IPS DF 4.7 (cell line): ENCODE measurements at regions not wholly inside any gene's neighbourhood (a gene's known extent, or its start where the extent isn't known, plus 50 kb on each side); places are given as distances from the start of the nearest gene placed in this dataset.

Experiments used
- DNase-seq: peaks from one replicate; pipeline ENCODE4 v3.0.0-alpha.2; 2013; ENCODE audit warnings: low spot score; ENCODE audit errors: extremely low read depth

DNA sequence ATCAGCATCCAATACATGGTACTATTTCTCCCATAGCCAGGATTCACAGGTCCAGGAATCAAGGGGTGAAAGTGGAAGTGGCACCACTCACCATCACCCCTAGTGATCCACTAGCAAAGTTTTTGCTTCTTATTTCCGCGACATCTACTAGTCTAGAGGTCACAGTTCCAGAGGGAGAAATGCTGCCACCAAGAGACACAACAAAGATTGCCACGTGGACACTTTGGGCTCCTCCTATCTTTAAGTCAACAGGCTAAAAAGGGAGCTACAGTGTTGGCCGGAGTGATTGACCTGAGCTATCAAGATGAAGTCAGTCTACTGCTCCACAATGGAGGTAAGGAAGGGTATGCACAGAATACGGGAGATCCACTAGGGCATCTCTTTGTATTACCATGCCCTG, 178.2 kb downstream of the AKR1D1 start:
- no peak for DNase-seq

DNA sequence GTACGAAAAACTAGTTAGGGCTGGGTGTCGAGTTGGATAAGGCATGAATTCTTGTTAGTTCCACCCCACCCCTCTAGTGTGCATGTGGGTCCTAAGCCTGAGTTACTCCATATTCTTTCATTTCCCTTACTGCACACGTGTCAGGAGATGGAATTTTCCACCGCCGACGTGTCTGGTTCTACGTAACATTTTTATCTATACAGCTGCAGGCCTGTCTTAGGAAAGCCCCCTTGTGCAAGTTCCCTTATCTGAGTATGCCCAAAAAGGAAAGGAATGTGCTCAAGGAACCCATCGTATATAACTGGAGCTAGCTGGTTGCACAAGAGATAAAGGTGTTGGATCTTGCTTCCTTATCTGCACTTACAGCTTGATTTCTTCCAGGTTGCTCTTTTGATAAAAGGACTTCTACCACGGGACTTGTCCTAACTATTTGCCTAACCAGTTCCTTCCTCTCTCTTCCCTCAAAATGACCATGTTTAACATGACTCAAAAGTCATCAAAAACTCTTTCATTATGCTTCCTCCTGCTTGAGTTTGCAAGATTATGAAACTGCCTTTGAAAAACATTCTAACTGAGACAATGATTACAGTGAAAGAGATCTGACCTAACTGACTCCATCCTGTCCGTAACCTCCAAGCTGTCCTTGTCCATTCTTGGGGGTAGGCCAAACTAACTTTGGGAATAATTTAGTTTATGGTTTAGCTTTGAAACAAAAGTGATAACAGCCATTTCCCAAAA, 181.4 kb downstream of the AKR1D1 start:
- DNase-seq, result no peak

DNA sequence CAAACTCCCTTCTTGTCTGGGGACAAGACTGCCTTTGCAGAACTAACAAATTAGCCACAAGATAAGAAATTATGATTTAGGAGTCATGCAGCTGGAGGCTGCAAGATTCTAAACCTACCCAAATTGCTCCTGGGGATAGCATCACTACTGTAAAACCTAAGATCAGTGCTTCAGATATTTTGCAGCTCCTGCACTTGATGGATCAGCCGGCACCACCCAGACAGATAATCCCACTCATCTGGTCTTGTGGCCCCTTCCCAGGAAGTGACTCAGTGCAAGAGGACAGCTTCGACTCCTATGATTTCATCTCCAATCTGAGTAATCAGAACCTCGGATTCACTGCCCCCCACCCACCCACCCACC, 181.9 kb downstream of the AKR1D1 start:
- DNase-seq, result no peak

DNA sequence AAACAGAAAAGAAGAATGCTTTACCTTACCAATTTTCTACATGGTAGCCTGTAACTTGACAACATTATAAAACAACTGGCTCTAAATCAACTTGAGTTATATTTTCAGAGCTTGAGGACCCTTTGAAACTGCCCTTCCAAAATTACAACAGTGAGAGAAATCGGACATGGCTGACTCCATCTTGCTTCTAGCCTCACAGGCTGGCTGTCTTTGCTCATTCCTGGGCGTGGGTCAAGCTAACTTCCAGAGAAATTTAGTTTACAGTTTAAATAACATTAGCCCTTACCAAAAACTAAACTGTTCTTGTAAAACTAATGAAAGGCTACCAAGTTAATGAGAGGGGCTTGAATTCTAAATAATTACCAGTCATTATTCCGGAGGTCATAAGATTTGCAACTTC, 183.4 kb downstream of the AKR1D1 start:
- DNase-seq, result no peak

DNA sequence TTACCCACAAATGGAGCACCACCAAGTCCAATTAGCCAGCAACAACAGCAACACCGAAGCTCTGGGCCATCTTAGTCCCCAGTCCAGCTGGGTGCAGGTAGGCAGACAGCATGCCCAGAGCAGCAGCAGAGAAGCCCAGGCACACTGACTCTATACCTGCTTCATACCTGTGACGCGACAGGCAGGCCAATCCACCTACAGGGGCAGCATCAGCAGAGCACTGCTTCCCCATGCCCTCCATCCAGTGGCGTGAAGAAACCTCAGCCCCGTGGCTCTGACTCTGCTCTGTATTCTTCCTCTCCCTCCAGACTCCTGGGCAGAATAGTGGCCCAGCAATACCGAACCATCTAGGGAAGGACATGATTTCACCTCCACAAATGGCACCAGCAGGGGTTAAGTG, 191.7 kb downstream of the AKR1D1 start:
- DNase-seq, result no peak

DNA sequence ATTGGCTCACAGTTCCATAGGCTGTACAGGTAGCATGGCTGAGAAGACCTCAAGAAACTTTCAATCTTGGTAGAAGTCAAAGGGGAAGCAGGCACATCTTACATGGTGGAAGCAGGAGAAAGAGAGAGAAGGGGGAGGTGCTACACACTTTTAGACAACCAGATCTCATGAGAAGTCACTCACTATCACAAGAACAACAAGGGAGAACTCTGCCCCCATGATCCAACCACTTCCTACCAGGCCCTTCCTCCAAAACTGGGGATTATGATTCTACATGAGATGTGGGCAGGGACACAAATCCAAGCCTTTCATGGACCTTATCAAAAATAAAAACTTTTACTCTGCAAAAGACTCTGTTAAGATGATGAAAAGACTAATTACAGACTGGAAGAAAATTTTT, 183.2 kb upstream of the TRIM24 start:
- no peak for DNase-seq

DNA sequence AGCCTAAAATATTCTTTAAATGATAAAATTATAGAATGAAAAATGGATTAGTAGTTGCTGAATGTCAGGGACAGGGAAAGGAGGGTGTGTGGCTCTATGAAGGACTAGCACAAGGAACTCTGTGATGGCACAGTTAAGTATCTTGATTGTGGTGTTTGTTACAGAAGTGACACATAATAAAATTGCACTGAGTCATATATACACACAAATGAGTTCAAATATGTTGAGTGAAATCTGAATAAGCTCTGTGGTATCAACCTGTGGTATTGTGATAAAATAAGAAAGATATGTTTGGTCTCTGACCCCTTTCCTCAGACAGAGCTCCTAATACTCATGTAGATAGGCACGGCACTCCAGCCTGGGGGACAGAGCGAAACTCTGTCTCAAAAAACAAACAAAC, 181.5 kb upstream of the TRIM24 start:
- DNase-seq, result no peak

DNA sequence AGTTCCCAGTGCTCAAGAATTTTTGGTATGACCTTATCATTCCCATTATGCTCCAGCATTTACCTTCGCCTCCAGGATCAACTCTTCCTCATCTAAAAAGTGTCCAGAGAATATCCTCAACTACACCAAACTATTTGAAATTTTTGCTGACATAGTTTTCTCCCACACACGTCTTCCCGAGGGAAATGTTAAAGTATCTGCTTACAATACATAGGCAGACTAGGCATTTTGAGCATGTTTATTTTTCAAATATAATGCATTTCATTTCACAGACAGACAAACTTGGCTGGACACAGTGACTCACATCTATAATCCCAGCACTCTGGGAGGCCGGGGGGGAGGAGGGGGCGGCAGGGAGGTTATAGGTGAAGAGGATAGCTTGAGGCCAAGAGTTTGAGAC, 177.1 kb upstream of the TRIM24 start:
- DNase-seq, result no peak

DNA sequence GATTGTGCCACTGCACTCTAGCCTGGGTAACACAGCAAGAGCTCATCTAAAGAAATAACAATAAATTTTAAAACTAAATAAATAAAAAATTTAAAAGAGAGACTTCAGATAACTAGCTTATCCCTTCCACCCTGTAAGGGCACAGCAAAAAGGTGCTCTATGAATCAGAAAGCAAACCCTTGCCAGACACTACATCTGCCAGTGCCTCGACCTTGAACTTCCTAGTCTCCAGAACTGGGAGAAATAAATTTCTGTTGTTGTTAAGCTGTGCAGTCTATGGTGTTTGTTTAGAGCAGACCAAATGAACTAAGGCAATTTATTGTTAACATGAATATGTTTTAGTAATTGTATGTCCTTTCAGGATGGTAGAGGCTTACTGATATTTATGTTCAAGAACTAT, 174.9 kb upstream of the TRIM24 start:
- no peak for DNase-seq

DNA sequence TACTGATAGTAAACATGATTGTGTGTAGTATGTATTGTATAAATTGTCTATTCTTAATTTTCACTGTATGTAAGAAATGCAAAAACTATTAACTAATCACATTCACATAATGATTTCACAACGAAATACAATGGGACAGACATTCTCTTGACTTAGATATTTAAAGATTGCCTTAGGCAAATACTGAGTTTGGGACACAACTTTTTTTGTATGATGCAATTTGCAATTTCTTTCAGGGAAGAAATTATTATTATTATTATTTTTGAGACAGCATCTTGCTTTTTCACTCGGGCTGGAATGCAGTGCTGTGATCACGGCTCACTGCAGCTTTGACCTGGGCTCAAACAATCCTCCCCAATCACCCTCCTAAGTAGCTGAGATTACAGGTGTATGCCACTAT, 173.2 kb upstream of the TRIM24 start:
- no peak for DNase-seq

DNA sequence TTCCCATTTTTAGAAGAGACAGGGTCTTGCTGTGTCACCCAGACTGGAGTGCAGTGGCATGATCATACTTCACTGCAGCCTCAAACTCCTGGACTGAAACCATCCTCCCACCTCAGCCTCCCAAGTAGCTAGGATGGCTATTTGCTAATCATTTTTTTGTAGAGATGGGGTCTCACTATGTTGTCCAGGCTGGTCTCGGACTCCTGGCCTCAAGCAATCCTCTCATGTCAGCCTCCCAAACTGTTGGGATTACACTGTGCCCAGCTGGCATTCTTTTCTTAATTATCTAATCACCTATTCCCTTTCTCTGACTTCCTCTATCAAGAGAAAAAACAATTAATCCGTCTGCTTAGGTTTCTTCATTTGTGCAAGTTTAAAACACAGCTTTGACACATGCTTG, 172.5 kb upstream of the TRIM24 start:
- no peak for DNase-seq

DNA sequence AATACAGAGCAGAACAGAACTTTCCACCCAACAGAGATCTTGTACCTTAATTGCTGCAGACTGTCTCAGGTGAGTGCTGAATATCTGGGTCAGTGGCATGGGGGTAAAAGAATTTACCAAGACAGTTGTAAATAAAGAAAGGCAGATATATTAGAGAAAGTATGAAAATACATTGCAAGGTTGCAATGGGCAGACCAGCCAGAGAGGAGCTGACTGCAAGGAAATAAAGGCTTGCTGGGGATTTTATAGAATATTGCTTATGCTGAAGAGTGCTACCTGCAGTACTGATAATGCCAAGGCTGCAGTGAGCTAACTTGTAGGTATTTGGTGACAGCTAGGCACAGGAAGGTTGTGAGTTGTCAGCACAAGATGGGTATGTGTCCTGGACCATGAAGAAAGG, 171.0 kb upstream of the TRIM24 start:
- no peak for DNase-seq

DNA sequence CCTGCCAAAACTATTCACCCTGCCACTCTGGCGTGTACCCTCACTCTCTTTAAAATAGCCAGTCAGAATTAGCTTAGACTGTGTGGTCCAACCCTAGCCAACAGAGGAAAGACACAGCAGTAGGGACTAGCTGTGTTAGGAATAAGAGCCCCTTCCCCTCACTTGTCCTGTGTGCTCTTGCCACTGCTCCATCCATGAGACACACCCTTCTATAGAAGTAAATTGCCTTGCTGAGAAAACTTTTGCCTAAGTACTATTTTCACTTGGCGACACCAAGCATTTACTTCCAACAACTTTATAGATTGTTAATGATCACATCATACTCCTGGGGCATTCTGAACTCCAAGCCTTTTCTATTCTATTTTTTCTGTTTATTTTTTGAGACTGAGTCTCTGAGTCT, 170.2 kb upstream of the TRIM24 start:
- no peak for DNase-seq

DNA sequence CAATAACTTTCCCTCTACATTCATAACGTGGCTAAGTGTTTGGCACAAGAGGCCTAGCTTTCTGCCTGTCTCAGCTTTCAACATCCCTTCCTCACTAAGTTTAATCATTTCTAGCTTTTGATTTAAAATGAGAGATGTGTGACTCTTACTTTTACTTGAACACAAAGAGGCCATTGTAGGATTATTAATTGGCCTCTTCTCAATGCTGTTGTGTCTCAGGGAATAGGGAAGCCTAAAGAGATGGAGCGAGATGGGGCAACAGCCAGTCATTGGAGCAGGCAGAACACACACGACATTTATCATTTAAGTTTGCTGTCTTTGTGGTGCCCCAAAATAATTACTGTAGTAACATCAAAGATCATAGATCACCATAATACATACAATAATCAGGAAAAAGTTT, 167.1 kb upstream of the TRIM24 start:
- no peak for DNase-seq

DNA sequence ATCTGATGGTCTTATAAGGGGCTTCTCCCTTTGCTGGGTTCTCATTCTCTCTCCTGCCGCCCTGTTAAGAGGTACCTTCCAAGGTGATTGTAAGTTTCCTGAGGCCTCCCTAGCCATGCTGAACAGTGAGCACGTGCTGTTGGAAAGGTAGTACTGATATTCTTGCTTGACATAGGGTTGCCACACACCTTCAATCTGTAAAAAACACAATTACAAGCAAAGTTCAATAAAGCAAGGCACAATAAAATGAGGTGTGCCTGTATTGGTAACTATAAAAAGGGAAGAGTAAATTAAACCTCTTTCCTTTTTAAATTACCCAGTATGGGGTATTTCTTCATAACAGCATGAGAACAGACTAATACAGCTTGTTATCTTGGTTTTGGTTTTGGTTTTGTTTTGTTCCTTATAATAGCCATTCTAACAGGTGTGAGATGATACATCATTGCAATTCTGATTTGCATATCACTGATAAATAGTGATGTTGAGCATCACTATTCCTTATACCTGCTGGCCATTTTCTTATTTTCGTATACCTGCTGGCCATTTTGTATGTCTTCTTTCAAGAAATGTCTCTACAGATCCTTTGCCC, 164.9 kb upstream of the TRIM24 start:
- DNase-seq, result no peak

DNA sequence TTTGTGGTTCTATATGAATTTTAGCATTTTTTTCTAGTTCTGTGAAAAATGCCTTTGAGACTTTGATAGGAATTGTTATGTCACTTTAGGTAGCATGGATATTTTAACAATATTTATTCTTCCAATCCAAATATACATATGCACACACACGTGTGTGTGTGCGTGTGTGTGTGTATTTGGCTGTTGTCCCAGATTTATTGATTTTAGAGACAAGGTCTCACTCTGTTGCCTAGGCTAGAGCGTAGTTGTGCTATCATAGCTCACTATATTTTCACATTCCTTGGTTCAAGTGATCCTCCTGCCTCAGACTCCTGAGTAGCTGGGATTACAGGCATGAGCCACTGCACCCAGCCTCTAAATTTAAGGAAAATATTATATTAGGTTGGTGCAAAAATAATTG, 162.5 kb upstream of the TRIM24 start:
- DNase-seq, result no peak

DNA sequence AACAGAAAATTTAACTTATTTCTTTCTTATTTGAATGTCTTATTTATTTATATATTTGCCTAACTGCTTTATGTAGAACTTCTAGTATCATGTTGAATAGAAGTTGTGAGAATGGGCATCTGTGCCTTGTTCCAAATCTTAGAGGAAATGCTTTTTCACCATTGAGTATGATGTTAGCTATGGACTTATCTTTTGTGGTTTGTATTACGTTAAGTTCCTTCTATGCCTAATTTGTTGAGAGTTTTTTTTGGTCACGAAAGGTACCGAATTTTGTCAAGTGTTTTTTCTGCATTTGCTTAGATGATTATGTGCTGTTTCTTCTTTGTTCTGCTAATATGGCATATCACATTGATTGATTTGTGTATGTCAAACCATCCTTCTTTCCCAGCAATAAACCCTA, 161.0 kb upstream of the TRIM24 start:
- DNase-seq, result no peak

DNA sequence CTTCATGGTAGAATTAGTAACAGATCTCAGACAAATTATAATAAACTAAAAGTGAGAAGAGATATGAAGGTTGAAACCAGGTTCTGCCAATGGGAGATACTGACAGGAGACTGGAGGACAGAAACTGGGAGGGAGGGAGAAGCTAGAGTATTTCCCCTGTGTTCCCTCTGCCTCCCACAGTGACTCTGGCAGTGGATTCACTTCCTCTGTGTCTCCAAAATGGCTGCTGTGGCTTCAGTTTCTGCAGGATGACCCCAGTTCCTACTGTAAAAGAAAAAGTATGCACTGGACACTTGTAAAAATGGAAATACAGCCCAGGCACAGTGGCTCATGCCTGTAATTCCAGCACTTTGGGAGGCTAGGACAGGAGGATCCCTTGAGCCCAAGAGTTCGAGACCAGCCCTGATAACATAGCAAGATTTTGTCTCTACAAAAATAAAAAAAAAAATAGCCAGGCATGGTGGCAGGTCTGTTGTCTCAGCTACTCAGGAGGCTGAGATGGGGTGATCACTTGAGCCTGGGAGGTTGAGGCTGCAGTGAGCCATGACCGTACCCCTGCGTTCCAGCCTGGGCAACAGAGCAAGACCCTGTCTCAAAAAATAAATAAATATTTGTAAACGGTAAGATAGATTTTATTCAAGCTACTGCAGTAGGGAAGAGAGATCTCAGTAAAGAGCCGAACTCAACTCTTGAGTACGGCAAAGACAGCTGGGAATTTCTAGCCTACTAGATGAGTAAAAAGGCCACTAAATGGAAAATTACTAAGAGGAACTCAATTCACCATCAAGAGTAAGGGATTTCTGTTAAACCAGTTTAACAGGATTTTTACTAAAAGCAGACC, 156.6 kb upstream of the TRIM24 start:
- no peak for DNase-seq

DNA sequence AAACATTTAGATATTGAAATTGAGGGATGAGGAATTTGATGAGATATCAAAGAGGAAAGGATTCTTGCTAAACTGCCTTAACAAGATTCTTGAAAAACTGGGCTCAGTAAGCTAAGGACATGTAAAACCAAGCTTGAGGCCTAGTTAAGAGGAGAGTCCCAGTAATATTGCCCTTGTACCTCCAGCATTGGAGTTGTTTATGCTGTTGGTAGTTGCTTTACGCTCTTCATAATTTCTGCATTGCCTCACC, 156.1 kb upstream of the TRIM24 start:
- DNase-seq, result no peak

DNA sequence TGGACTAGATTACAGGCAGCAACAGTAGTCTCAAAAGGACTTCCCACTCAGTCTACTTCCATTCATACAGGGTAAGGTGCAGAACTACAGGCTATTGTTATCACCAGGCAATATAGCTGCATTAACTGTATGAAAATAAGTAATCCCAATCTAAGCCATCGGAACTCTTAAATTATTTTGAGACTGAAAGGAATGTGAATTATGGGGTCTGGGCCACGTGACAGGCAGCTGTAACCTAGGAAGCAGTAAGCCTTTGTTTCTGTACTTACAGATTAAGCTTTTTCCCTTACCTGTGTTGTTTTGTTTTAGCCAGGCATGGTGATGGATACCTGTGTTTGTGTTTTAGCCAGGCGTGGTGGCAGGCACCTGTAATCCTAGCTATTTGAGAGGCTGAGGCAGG, 152.4 kb upstream of the TRIM24 start:
- no peak for DNase-seq

DNA sequence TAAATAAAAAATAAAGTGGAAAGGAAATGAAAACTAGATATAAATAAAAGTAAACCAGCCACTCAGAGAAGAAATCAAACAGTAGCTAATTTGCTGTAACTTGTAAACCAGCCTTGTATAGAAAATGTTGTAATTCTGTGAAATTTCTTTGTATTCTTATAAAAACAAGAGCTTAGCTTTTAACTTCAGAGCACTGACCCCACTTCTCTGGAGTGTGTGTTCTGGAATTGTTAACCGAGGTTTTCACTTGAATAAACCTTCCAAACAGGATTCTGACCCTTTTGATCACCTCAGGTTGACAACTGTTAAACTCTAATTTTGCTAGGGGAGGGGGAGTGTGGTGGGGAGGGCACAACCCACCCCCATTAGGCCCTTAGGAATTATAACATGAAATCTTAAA, 151.9 kb upstream of the TRIM24 start:
- no peak for DNase-seq

DNA sequence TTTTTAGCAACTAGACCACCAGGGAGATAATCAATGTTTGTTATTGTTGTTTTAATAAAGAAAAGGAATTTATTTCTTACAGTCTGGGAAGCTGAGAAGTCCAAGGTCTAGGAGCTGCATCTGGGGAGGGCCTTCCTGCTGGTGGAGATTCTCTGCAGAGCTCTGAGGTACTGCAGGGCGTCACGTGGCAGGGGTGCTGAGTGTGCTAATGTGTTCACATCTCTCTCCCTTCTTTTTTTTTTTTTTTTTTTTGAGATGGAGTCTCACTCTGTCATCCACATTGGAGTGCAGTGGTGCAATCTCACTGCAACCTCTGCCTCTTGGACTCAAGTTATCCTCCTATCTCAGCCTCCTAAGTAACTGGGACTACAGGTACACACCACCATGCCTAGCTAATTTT, 150.9 kb upstream of the TRIM24 start:
- no peak for DNase-seq

DNA sequence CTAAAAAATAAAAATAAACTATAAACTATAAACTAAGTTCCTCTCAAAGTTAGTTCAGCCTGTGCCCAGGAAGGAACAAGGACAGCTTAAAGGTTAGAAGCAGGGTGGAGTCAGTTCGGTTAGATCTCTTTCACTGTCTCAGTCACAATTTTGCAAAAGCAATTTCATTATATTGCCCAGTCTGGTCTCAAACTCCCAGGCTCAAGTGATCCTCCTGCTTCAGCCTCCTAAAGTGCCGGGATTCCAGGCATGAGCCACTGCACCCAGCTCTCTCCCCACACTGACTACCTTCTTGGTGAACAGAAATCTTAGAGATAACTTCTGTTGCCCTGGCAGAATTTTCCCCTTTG, 146.3 kb upstream of the TRIM24 start:
- DNase-seq, result no peak
